Mesothelial cell of epicardium (in vitro differentiated cells): ENCODE measurements at regions not wholly inside any gene's neighbourhood (a gene's known extent, or its start where the extent isn't known, plus 50 kb on each side); places are given as distances from the start of the nearest gene placed in this dataset.

Experiments
- DNase-seq, 2 experiments: peaks; one replicate each; pipeline ENCODE4 v3.0.0; 2021; ENCODE audit warnings: low spot score in 2 of 2; ENCODE audit not compliant: unreplicated experiment in 2 of 2
- H3K27ac Mint-ChIP-seq: 2 replicates; pipeline ENCODE4 v1.8.0; 2021; ENCODE audit warnings: mixed read lengths
- H3K27me3 Mint-ChIP-seq: 2 replicates; pipeline ENCODE4 v1.8.0; 2021; ENCODE audit warnings: low read depth, mixed read lengths
- H3K36me3 Mint-ChIP-seq: 2 replicates; pipeline ENCODE4 v1.8.0; 2021; ENCODE audit warnings: mixed read lengths
- H3K4me1 Mint-ChIP-seq: 2 replicates; pipeline ENCODE4 v1.8.0; 2021; ENCODE audit warnings: mixed read lengths
- H3K4me3 Mint-ChIP-seq: 2 replicates; pipeline ENCODE4 v1.8.0; 2021; ENCODE audit warnings: mild to moderate bottlenecking, moderate library complexity, mixed read lengths
- H3K9me3 Mint-ChIP-seq: 2 replicates; pipeline ENCODE4 v1.8.0; 2021; ENCODE audit warnings: mixed read lengths
- CTCF ChIP-seq: fragments of 200-600 bp; sonication (generic); IDR thresholded peaks from one replicate; pipeline ENCODE4 v1.5.0; 2021; ENCODE audit warnings: antibody characterized with exemption; ENCODE audit not compliant: unreplicated experiment

GRCh38 chr2:128505575-128506526, 187.2 kb upstream of the HS6ST1 start:
- Mint-ChIP-seq H3K27ac (no peak overlapping the region), H3K9me3 (peaks cover 4% of the 10 kb centered on the region), H3K27me3 (no peaks in the 10 kb centered on the region), H3K4me1 (peaks cover 34% of the 10 kb centered on the region), H3K36me3 (no peaks in the 10 kb centered on the region), H3K4me3 (no peak overlapping the region)
- TF ChIP-seq CTCF, result no peak
- no peak for DNase-seq

- H3K4me3 Mint-ChIP-seq, result no peak overlapping the region
- no peak for TF ChIP-seq CTCF
- H3K27ac Mint-ChIP-seq, result no peak overlapping the region
- H3K27me3 Mint-ChIP-seq, result no peaks in the 10 kb centered on the region
- H3K9me3 Mint-ChIP-seq, result peaks cover 4% of the 10 kb centered on the region
- H3K36me3 Mint-ChIP-seq, result no peaks in the 10 kb centered on the region
- peaks cover 29% of the 10 kb centered on the region for H3K4me1 Mint-ChIP-seq
- DNase-seq, result no peak
Observed at GRCh38 chr2:128506534-128506933, 187.9 kb upstream of the HS6ST1 start.

- peaks cover 4% of the 10 kb centered on the region for H3K9me3 Mint-ChIP-seq
- DNase-seq, result no peak
- no peak overlapping the region for H3K27ac Mint-ChIP-seq
- no peaks in the 10 kb centered on the region for H3K36me3 Mint-ChIP-seq
- TF ChIP-seq CTCF, result no peak
- H3K27me3 Mint-ChIP-seq, result no peaks in the 10 kb centered on the region
- H3K4me3 Mint-ChIP-seq, result no peak overlapping the region
- no peaks in the 10 kb centered on the region for H3K4me1 Mint-ChIP-seq
Observed at GRCh38 chr2:128510701-128511397, 192.2 kb upstream of the HS6ST1 start.

- no peak for DNase-seq
- no peaks in the 10 kb centered on the region for H3K36me3 Mint-ChIP-seq
- H3K4me3 Mint-ChIP-seq, result no peak overlapping the region
- H3K9me3 Mint-ChIP-seq, result peaks cover 4% of the 10 kb centered on the region
- H3K27ac Mint-ChIP-seq, result no peak overlapping the region
- no peaks in the 10 kb centered on the region for H3K4me1 Mint-ChIP-seq
- TF ChIP-seq CTCF, result no peak
- no peaks in the 10 kb centered on the region for H3K27me3 Mint-ChIP-seq
Observed at GRCh38 chr2:128511731-128512378, 193.2 kb upstream of the HS6ST1 start.

- no peaks in the 10 kb centered on the region for H3K27me3 Mint-ChIP-seq
- H3K4me1 Mint-ChIP-seq, result no peaks in the 10 kb centered on the region
- no peak overlapping the region for H3K27ac Mint-ChIP-seq
- no peak overlapping the region for H3K4me3 Mint-ChIP-seq
- TF ChIP-seq CTCF, result no peak
- DNase-seq, result no peak
- no peaks in the 10 kb centered on the region for H3K36me3 Mint-ChIP-seq
- H3K9me3 Mint-ChIP-seq, result peaks cover 4% of the 10 kb centered on the region
Observed at GRCh38 chr2:128512379-128513115, 193.9 kb upstream of the HS6ST1 start.
